Stimulated activated CD4-positive, alpha-beta T cell treated with anti-CD3 and anti-CD28 coated beads, Interleukin-12 subunit alpha, Interleukin-12 subunit beta, amount 100 ng/mL, for 4 hours (primary cell): ENCODE measurements at regions not wholly inside any gene's neighbourhood (a gene's known extent, or its start where the extent isn't known, plus 50 kb on each side); places are given as distances from the start of the nearest gene placed in this dataset.
"Not testable (repeated sequence)": the region's sequence is repeated elsewhere in the genome, so short reads cannot be mapped to it uniquely, and the experiment has no call there.

ENCODE experiments used
- DNase-seq: peaks from one replicate; pipeline ENCODE4 v3.0.0-alpha.2; 2020

- no peak for DNase-seq
These were observed 231.9 kb upstream of the SGK1 start for GRCh38 chr6:134549854-134550253.

- DNase-seq: no peak
These were observed 229.2 kb upstream of the SGK1 start for GRCh38 chr6:134546962-134547645.

- no peak for DNase-seq
These were observed 226.8 kb upstream of the SGK1 start for GRCh38 chr6:134544737-134545136.

- no peak for DNase-seq
These were observed 225.2 kb upstream of the SGK1 start for GRCh38 chr6:134543128-134543527.

- DNase-seq: no peak
These were observed 223.1 kb upstream of the SGK1 start for GRCh38 chr6:134541001-134541400.

- no peak for DNase-seq
These were observed 222.0 kb upstream of the SGK1 start for GRCh38 chr6:134539865-134540323.

- not testable (repeated sequence) for DNase-seq
These were observed 219.9 kb upstream of the SGK1 start for GRCh38 chr6:134537765-134538164.

GRCh38 chr6:134537146-134537555 lies 219.2 kb upstream of the SGK1 start:
- no peak for DNase-seq

GRCh38 chr6:134535831-134536230 lies 217.9 kb upstream of the SGK1 start:
- DNase-seq: no peak

GRCh38 chr6:134534708-134535149 lies 216.8 kb upstream of the SGK1 start:
- DNase-seq: no peak

GRCh38 chr6:134533991-134534390 lies 216.1 kb upstream of the SGK1 start:
- DNase-seq: no peak

- DNase-seq: no peak
These were observed 215.0 kb upstream of the SGK1 start for GRCh38 chr6:134532694-134533624.

GRCh38 chr6:134531611-134532010 lies 213.7 kb upstream of the SGK1 start:
- no peak for DNase-seq

GRCh38 chr6:134531188-134531551 lies 213.3 kb upstream of the SGK1 start:
- DNase-seq: no peak

GRCh38 chr6:134529921-134530320 lies 212.0 kb upstream of the SGK1 start:
- no peak for DNase-seq

GRCh38 chr6:134529305-134529704 lies 211.4 kb upstream of the SGK1 start:
- no peak for DNase-seq

- no peak for DNase-seq
These were observed 209.3 kb upstream of the SGK1 start for GRCh38 chr6:134527108-134527787.

GRCh38 chr6:134525190-134525868 lies 207.4 kb upstream of the SGK1 start:
- DNase-seq: no peak

- DNase-seq: no peak
These were observed 206.2 kb upstream of the SGK1 start for GRCh38 chr6:134523903-134524650.

GRCh38 chr6:134523051-134523450 lies 205.1 kb upstream of the SGK1 start:
- DNase-seq: no peak

- no peak for DNase-seq
These were observed 203.2 kb upstream of the SGK1 start for GRCh38 chr6:134521116-134521501.
